Ectodermal cell (in vitro differentiated cells): ENCODE measurements at regions not wholly inside any gene's neighbourhood (a gene's known extent, or its start where the extent isn't known, plus 50 kb on each side); places are given as distances from the start of the nearest gene placed in this dataset.

Experiments used
- H3K27ac ChIP-seq: 2 replicates; pipeline ENCODE4 v1.7.0; 2013; ENCODE audit warnings: mild to moderate bottlenecking, low read depth, low read length; ENCODE audit not compliant: insufficient read depth, poor library complexity, severe bottlenecking
- H3K27me3 ChIP-seq: 2 replicates; pipeline ENCODE4 v1.7.0; 2013; ENCODE audit warnings: mild to moderate bottlenecking, low read length; ENCODE audit not compliant: insufficient read depth, control insufficient read depth, poor library complexity, severe bottlenecking
- H3K36me3 ChIP-seq: one replicate; pipeline ENCODE4 v1.7.0; 2013; ENCODE audit warnings: low read length; ENCODE audit not compliant: control insufficient read depth, insufficient read depth
- H3K4me1 ChIP-seq: one replicate; pipeline ENCODE4 v1.7.0; 2013; ENCODE audit warnings: low read length; ENCODE audit not compliant: control insufficient read depth, insufficient read depth
- H3K4me3 ChIP-seq: 2 replicates; pipeline ENCODE4 v1.7.0; 2013; ENCODE audit warnings: low read depth, low read length, control low read depth; ENCODE audit not compliant: insufficient read depth
- H3K9me3 ChIP-seq: 2 replicates; pipeline ENCODE4 v1.7.0; 2013; ENCODE audit warnings: mild to moderate bottlenecking, low read length, moderate library complexity; ENCODE audit not compliant: control insufficient read depth
- WGBS, 2 experiments: methylation state at CpG; one replicate each; pipeline ENCODE4 v1.1.7; 2013; ENCODE audit warnings: missing lambda C conversion rate in 2 of 2; 5-methylcytosine and 5-hydroxymethylcytosine counted together

DNA sequence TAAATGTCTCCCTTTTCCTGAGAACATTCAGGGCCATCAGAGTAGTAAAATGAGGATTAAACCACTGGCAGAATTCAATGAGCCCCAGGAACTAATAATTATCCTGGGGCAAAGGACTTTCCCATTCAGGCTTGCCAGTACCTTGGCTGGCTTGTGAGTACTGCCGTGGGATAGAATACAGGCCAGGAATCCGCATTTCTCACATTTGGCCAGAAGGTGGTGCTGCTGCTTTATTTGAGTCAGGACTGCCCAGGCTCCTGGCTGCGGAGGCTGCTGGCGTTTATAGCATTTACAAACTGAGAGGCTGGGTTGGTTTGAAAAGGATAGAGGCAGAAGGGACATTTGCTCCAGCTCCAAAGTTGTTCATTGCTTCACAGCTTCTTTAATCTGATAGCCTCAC is 91.4 kb downstream of the RTL9 start:
- Histone ChIP-seq H3K27ac (no peak overlapping the region), H3K36me3 (no peaks in the 10 kb centered on the region), H3K9me3 (no peaks in the 10 kb centered on the region), H3K4me1 (no peaks in the 10 kb centered on the region), H3K4me3 (no peak overlapping the region), H3K27me3 (no peaks in the 10 kb centered on the region)
- 1 to 14% methylated on average over 2 to 4 of the region's 4 CpGs for WGBS, 2 experiments

DNA sequence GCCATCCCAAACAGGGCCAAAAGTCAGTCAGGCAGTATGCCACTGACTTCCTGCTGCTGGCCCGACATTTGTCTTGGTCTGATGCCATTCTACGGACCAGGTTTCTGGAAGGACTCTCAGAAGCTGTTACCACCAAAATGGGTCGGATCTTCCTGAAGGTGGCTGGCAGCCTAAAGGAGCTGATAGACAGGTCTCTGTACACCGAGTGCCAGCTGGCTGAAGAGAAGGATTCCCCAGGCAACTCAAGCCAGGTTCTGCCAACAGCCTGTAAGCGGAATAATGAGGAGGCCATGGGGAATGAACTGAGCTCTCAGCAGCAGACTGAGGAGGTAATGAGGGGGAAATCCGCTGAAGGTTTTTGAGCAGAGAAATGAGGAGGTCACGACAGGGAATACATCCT is 95.7 kb downstream of the RTL9 start:
- H3K27me3 ChIP-seq: no peaks in the 10 kb centered on the region
- WGBS, 2 experiments: 93% methylated on average over 7 of the region's 7 CpGs
- H3K9me3 ChIP-seq: no peaks in the 10 kb centered on the region
- H3K27ac ChIP-seq: no peak overlapping the region
- H3K36me3 ChIP-seq: no peaks in the 10 kb centered on the region
- H3K4me3 ChIP-seq: no peak overlapping the region
- H3K4me1 ChIP-seq: peaks cover 3% of the 10 kb centered on the region

GRCh38 chrX:110462957-110463356 is 104.3 kb downstream of the RTL9 start:
- H3K4me1 ChIP-seq: no peaks in the 10 kb centered on the region
- H3K27me3 ChIP-seq: no peaks in the 10 kb centered on the region
- no peaks in the 10 kb centered on the region for H3K36me3 ChIP-seq
- H3K27ac ChIP-seq: no peak overlapping the region
- H3K9me3 ChIP-seq: no peaks in the 10 kb centered on the region
- H3K4me3 ChIP-seq: no peak overlapping the region

DNA sequence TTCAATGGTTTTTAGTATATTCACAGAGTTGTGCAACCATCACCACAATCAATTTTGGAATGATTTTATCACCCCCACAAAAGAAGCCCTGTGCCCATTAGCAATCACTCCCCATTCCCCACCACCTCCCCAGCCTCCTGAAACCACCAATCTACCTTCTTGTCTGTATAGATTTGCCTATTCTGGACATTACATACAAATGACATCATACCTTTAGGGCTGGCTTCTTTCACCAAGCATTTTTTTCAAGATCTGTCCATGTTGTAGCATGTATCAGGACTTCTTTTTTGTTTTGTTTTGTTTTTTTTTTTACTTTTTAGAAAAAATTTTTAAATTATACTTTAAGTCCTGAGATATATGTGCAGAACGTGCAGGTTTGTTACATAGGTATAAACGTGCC is 108.1 kb downstream of the RTL9 start:
- Histone ChIP-seq H3K36me3 (no peaks in the 10 kb centered on the region), H3K27me3 (no peaks in the 10 kb centered on the region), H3K9me3 (no peaks in the 10 kb centered on the region), H3K4me3 (no peak overlapping the region), H3K4me1 (no peaks in the 10 kb centered on the region), H3K27ac (no peak overlapping the region)
- WGBS, 2 experiments: 86 to 94% methylated on average over 2 of the region's 2 CpGs

DNA sequence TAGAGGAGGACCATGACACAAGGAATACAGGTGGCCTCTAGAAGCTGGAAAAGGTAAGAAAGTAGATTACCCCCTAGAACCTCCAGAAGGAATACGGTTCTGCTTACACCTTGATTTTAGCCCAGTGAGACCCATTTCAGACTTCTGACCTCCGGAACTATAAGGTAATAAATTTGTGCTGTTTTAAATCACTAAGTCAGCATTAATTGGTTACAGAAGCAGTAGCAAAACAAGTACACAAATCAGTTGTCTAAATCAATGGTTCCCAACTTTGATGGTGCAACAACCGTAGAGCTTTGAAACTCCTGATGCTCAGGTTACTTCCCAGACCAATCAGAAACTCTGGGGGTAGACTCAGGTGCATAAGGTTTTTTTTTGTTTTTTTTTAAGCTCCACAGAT is 113.6 kb downstream of the RTL9 start:
- Histone ChIP-seq H3K27ac (no peak overlapping the region), H3K4me3 (no peak overlapping the region), H3K36me3 (no peaks in the 10 kb centered on the region), H3K9me3 (no peaks in the 10 kb centered on the region), H3K4me1 (no peaks in the 10 kb centered on the region), H3K27me3 (no peaks in the 10 kb centered on the region)
- 89 to 93% methylated on average over 3 of the region's 3 CpGs for WGBS, 2 experiments

- H3K27me3 ChIP-seq: no peaks in the 10 kb centered on the region
- no peak overlapping the region for H3K4me3 ChIP-seq
- H3K4me1 ChIP-seq: no peaks in the 10 kb centered on the region
- H3K36me3 ChIP-seq: no peaks in the 10 kb centered on the region
- 85 to 97% methylated on average over 5 of the region's 5 CpGs for WGBS, 2 experiments
- no peak overlapping the region for H3K27ac ChIP-seq
- H3K9me3 ChIP-seq: no peaks in the 10 kb centered on the region
Observed at GRCh38 chrX:110477593-110478228, 119.1 kb downstream of the RTL9 start.

DNA sequence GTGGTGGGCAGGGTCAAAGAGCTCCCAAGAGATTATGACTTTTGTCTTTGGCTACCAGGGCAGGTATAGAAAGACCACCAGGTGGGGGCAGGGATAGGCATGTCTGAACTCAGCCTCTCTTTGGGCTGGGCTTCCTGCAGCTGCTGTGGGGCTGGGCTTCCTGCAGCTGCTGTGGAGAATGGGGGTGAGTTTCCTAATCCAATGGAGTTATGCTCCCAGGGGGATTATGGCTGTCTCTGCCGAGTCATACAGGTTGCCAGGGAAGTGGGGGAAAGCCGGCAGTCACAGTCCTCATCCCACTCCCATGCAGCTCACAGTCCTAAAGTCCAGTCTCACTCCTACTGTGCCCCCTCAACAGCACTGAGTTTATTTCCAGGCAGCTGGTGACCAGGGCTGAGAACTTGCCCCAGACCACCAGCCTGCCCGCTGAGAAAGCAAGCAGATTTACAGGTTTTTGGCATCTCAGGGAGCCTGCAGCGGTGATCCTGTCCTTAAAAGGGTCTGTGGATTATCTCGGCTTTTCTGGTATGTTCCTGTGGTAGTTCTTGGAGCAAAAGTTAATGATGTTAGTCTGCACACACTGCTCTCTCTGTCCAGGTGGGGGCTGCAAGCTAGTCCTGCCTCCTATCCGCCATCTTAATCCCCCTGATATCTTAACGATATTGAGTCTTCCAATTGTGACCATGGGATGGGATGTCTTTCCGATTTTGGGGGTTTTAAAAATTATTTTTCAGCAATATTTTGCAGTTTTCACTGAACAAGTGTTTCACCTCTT is 133.4 kb downstream of the RTL9 start:
- H3K4me1 ChIP-seq: no peaks in the 10 kb centered on the region
- H3K36me3 ChIP-seq: no peaks in the 10 kb centered on the region
- H3K9me3 ChIP-seq: no peaks in the 10 kb centered on the region
- H3K4me3 ChIP-seq: no peak overlapping the region
- no peak overlapping the region for H3K27ac ChIP-seq
- 93% methylated on average over 6 to 8 of the region's 8 CpGs for WGBS, 2 experiments
- H3K27me3 ChIP-seq: no peaks in the 10 kb centered on the region

DNA sequence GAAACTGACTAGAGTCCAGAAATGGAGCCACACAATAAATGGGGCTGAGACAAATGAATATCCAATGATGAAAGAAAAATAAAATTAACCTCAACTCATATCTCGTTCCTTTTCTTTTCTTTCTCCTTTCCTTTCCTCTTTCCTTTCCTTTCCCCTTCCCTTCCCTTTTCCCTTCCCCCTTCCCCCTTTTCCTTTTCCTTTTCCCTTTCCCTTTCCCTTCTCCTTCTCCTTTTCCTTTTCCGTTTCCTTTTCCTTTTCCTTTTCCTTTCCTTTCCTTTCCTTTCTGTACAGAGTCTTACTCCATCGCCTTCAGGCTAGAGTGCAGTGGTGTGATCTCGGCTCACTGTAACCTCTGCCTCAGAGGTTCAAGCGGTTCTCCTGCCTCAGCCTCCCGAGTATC is 146.3 kb downstream of the RTL9 start:
- Histone ChIP-seq H3K9me3 (no peaks in the 10 kb centered on the region), H3K27ac (no peak overlapping the region), H3K36me3 (no peaks in the 10 kb centered on the region), H3K27me3 (no peaks in the 10 kb centered on the region), H3K4me3 (no peak overlapping the region), H3K4me1 (peaks cover 12% of the 10 kb centered on the region)
- WGBS, 2 experiments: 93 to 95% methylated on average over 6 of the region's 6 CpGs

- Histone ChIP-seq H3K27me3 (no peaks in the 10 kb centered on the region), H3K36me3 (no peaks in the 10 kb centered on the region), H3K4me3 (no peak overlapping the region), H3K27ac (peak overlapping the region; percentile 80), H3K9me3 (no peaks in the 10 kb centered on the region), H3K4me1 (peaks cover 12% of the 10 kb centered on the region)
- 0% methylated on average over 1 to 2 of the region's 2 CpGs for WGBS, 2 experiments
Observed at GRCh38 chrX:110509755-110510532, 151.3 kb downstream of the RTL9 start.

- 96 to 98% methylated on average over 2 of the region's 2 CpGs for WGBS, 2 experiments
- no peaks in the 10 kb centered on the region for H3K27me3 ChIP-seq
Observed at GRCh38 chrX:110511238-110511637, 152.6 kb downstream of the RTL9 start.

More at GRCh38 chrX:110511238-110511637, 152.6 kb downstream of the RTL9 start:
- Histone ChIP-seq H3K4me1 (peaks cover 12% of the 10 kb centered on the region), H3K27ac (no peak overlapping the region), H3K9me3 (no peaks in the 10 kb centered on the region), H3K4me3 (no peak overlapping the region), H3K36me3 (no peaks in the 10 kb centered on the region)
